Peyer's patch (tissue), 4 donors: ENCODE measurements at regions not wholly inside any gene's neighbourhood (a gene's known extent, or its start where the extent isn't known, plus 50 kb on each side); places are given as distances from the start of the nearest gene placed in this dataset.

ENCODE experiments used
- POLR2A ChIP-seq, 2 donors: fragments of 450-650 bp; IDR thresholded peaks; one replicate each; pipeline ENCODE4 v1.5.1; 2017; ENCODE audit warnings: antibody characterized with exemption in 2 of 2, mild to moderate bottlenecking in 2 of 2, moderate library complexity in 2 of 2
- TF ChIP-seq, protein P1 (sequence below), 6 experiments: fragments of 450-650 bp in 4 of 6; fragments of 200-600 bp in 2 of 6; sonication (generic) in 1 of 6; IDR thresholded peaks; one replicate each; pipeline ENCODE4 v1.5.1; 2017 to 2019; ENCODE audit warnings: antibody characterized with exemption in 6 of 6, mild to moderate bottlenecking in 3 of 6, moderate library complexity in 1 of 6

DNA sequence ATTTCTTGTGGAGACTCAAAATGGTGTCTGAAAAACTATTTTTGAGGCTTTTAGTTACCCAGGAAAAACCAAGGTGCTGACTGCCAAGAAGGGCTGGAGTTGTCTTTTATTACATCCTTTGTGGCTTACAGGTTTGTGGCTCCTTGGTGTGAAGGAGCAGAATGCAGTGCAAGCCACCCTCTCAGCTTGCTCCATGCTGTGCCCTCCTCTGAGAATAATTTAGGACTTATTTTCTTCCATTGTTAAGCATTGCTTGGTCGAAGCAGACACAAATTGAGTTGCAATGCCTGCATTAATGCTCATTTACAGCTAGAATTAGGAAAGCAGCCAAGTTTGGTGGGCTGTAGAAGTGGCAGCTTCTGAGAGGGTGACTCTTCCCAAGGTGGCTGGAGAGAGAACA, 272.2 kb downstream of the KIF4B start:
- TF ChIP-seq, protein P1, sequence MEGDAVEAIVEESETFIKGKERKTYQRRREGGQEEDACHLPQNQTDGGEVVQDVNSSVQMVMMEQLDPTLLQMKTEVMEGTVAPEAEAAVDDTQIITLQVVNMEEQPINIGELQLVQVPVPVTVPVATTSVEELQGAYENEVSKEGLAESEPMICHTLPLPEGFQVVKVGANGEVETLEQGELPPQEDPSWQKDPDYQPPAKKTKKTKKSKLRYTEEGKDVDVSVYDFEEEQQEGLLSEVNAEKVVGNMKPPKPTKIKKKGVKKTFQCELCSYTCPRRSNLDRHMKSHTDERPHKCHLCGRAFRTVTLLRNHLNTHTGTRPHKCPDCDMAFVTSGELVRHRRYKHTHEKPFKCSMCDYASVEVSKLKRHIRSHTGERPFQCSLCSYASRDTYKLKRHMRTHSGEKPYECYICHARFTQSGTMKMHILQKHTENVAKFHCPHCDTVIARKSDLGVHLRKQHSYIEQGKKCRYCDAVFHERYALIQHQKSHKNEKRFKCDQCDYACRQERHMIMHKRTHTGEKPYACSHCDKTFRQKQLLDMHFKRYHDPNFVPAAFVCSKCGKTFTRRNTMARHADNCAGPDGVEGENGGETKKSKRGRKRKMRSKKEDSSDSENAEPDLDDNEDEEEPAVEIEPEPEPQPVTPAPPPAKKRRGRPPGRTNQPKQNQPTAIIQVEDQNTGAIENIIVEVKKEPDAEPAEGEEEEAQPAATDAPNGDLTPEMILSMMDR (IDR thresholded peaks at IDR 0.05): no peak
- TF ChIP-seq POLR2A (IDR thresholded peaks at IDR 0.05): no peak
